ENCODE measurements at regions not wholly inside any gene's neighbourhood (a gene's known extent, or its start where the extent isn't known, plus 50 kb on each side); places are given as distances from the start of the nearest gene placed in this dataset.

- no peak overlapping the region for H2AFZ ChIP-seq (ENCODE audit: low read length)
- DNase-seq (ENCODE audit: low spot score): no peak
- intact Hi-C loops (cut with micrococcal nuclease; ENCODE audit: unreplicated experiment): no loop called here
- in situ Hi-C loops (cut with HindIII; ENCODE audit: extremely low pct_ligation_motif_present, low pct_unique_long_range_greater_than_20kb): no loop called here
- TF ChIP-seq, protein P1, sequence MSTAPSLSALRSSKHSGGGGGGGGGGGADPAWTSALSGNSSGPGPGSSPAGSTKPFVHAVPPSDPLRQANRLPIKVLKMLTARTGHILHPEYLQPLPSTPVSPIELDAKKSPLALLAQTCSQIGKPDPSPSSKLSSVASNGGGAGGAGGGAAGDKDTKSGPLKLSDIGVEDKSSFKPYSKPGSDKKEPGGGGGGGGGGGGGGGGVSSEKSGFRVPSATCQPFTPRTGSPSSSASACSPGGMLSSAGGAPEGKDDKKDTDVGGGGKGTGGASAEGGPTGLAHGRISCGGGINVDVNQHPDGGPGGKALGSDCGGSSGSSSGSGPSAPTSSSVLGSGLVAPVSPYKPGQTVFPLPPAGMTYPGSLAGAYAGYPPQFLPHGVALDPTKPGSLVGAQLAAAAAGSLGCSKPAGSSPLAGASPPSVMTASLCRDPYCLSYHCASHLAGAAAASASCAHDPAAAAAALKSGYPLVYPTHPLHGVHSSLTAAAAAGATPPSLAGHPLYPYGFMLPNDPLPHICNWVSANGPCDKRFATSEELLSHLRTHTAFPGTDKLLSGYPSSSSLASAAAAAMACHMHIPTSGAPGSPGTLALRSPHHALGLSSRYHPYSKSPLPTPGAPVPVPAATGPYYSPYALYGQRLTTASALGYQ (CRISPR knock-in tag; IDR thresholded peaks at IDR 0.05): no peak
- no peak overlapping the region for H3K4me3 ChIP-seq (replicated peaks in 1 of 3; ENCODE audit: insufficient read depth in 1 of 3, low read depth in 2 of 3, low read length in 3 of 3)
- no peaks in the 10 kb centered on the region for H4K20me1 ChIP-seq (ENCODE audit: insufficient read depth, low read length)
- ChIA-PET CTCF (ENCODE audit: low intra/inter-chr PET ratio, low total read pairs) (no interaction called here), POLR2A (no interaction called here)
- no peaks in the 10 kb centered on the region for H3K4me1 ChIP-seq (ENCODE audit: insufficient read depth, low read length)
- H3K9ac ChIP-seq (ENCODE audit: insufficient read depth, low read depth, low read length): no peak overlapping the region
- H3K9me3 ChIP-seq (ENCODE audit: low read length): peaks cover 92% of the 10 kb centered on the region
- 0% methylated on average over 3 of the region's 3 CpGs for WGBS (ENCODE audit: low lambda C conversion rate)
- H3K79me2 ChIP-seq (ENCODE audit: insufficient read depth, low read length): no peaks in the 10 kb centered on the region
- ATAC-seq: no peak
- no peaks in the 10 kb centered on the region for H3K36me3 ChIP-seq (replicated peaks in 1 of 2; ENCODE audit: control insufficient read depth in 1 of 2, insufficient read depth in 2 of 2, low read length in 2 of 2)
- H3K4me2 ChIP-seq (ENCODE audit: low read depth, low read length): no peak overlapping the region
- no TSS peak for BruUV-seq (replicated peaks)
- no peak for FAIRE-seq
- H3K27me3 ChIP-seq (ENCODE audit: control insufficient read depth in 1 of 2, insufficient read depth in 2 of 2, low read length in 2 of 2): no peaks in the 10 kb centered on the region
- H3K27ac ChIP-seq (ENCODE audit: extremely low read length, insufficient read depth, low read length): no peak overlapping the region
Observed at GRCh38 chr15:46795685-46796084, 921.6 kb upstream of the SEMA6D start.

DNA sequence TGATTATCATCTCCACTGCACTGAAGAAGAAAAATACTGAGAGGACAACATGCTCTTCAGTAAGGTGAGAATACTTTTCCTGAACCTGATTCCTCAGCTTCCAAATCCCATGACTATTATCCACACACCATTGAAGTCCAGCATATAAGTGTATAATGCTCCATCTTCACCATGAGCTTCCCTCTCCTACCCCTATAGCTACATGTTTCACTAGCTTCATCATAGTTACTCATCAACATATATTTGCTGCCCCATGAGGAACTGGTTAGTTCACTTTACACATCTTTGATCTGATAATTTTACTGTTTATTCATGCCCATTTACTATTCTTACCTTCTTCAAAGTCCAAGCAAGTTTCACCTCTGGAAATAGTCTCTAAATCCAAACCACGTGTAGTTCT is 908.5 kb upstream of the SEMA6D start:
- Histone ChIP-seq H3K27ac (ENCODE audit: extremely low read length, insufficient read depth, low read length) (no peak overlapping the region), H3K4me2 (ENCODE audit: low read depth, low read length) (no peak overlapping the region), H2AFZ (ENCODE audit: low read length) (no peak overlapping the region), H3K4me1 (ENCODE audit: insufficient read depth, low read length) (no peaks in the 10 kb centered on the region), H3K9me3 (ENCODE audit: low read length) (peaks cover 83% of the 10 kb centered on the region), H3K36me3 (replicated peaks in 1 of 2; ENCODE audit: control insufficient read depth in 1 of 2, insufficient read depth in 2 of 2, low read length in 2 of 2) (no peaks in the 10 kb centered on the region), H3K27me3 (ENCODE audit: control insufficient read depth in 1 of 2, insufficient read depth in 2 of 2, low read length in 2 of 2) (no peaks in the 10 kb centered on the region; a peak in 1 of 5 replicates), H4K20me1 (ENCODE audit: insufficient read depth, low read length) (no peaks in the 10 kb centered on the region), H3K4me3 (replicated peaks in 1 of 3; ENCODE audit: insufficient read depth in 1 of 3, low read depth in 2 of 3, low read length in 3 of 3) (no peak overlapping the region), H3K9ac (ENCODE audit: insufficient read depth, low read depth, low read length) (no peak overlapping the region), H3K79me2 (ENCODE audit: insufficient read depth, low read length) (no peaks in the 10 kb centered on the region)
- ChIA-PET POLR2A (no interaction called here), CTCF (ENCODE audit: low intra/inter-chr PET ratio, low total read pairs) (no interaction called here)
- intact Hi-C loops (cut with micrococcal nuclease; ENCODE audit: unreplicated experiment) (no loop called here), in situ Hi-C loops (cut with HindIII; ENCODE audit: extremely low pct_ligation_motif_present, low pct_unique_long_range_greater_than_20kb) (no loop called here)
- no peak for FAIRE-seq
- no TSS peak for BruUV-seq (replicated peaks)
- no peak for ATAC-seq
- no peak for DNase-seq (ENCODE audit: low spot score)
- WGBS (ENCODE audit: low lambda C conversion rate): 0% methylated on average over 1 of the region's 1 CpG
- TF ChIP-seq ZFAT (CRISPR knock-in tag; conservative IDR thresholded peaks at IDR 0.05): no peak
- TF ChIP-seq ARNTL (CRISPR knock-in tag; IDR thresholded peaks at IDR 0.05): no peak
- TF ChIP-seq HMG20B (CRISPR knock-in tag; conservative IDR thresholded peaks at IDR 0.05): no peak
- TF ChIP-seq BCL3 (CRISPR knock-in tag; IDR thresholded peaks at IDR 0.05): no peak
- TF ChIP-seq, protein P2, sequence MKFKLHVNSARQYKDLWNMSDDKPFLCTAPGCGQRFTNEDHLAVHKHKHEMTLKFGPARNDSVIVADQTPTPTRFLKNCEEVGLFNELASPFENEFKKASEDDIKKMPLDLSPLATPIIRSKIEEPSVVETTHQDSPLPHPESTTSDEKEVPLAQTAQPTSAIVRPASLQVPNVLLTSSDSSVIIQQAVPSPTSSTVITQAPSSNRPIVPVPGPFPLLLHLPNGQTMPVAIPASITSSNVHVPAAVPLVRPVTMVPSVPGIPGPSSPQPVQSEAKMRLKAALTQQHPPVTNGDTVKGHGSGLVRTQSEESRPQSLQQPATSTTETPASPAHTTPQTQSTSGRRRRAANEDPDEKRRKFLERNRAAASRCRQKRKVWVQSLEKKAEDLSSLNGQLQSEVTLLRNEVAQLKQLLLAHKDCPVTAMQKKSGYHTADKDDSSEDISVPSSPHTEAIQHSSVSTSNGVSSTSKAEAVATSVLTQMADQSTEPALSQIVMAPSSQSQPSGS (CRISPR knock-in tag; IDR thresholded peaks at IDR 0.05): no peak
- TF ChIP-seq ARHGAP35 (CRISPR knock-in tag; IDR thresholded peaks at IDR 0.05; ENCODE audit: borderline replicate concordance): no peak
- TF ChIP-seq, protein P3, sequence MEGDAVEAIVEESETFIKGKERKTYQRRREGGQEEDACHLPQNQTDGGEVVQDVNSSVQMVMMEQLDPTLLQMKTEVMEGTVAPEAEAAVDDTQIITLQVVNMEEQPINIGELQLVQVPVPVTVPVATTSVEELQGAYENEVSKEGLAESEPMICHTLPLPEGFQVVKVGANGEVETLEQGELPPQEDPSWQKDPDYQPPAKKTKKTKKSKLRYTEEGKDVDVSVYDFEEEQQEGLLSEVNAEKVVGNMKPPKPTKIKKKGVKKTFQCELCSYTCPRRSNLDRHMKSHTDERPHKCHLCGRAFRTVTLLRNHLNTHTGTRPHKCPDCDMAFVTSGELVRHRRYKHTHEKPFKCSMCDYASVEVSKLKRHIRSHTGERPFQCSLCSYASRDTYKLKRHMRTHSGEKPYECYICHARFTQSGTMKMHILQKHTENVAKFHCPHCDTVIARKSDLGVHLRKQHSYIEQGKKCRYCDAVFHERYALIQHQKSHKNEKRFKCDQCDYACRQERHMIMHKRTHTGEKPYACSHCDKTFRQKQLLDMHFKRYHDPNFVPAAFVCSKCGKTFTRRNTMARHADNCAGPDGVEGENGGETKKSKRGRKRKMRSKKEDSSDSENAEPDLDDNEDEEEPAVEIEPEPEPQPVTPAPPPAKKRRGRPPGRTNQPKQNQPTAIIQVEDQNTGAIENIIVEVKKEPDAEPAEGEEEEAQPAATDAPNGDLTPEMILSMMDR (CRISPR knock-in tag; IDR thresholded peaks at IDR 0.05): no peak
- no peak for TF ChIP-seq ARID3A (IDR thresholded peaks at IDR 0.05; ENCODE audit: low read depth, low read length)
- no peak for TF ChIP-seq ZNF564 (CRISPR knock-in tag; IDR thresholded peaks at IDR 0.05)
- no peak for TF ChIP-seq MTA1 (CRISPR knock-in tag; IDR thresholded peaks at IDR 0.05; ENCODE audit: borderline replicate concordance)
